HG02798 (cell line): ENCODE measurements at regions not wholly inside any gene's neighbourhood (a gene's known extent, or its start where the extent isn't known, plus 50 kb on each side); places are given as distances from the start of the nearest gene placed in this dataset.
"Not testable (repeated sequence)": the region's sequence is repeated elsewhere in the genome, so short reads cannot be mapped to it uniquely, and the experiment has no call there.

ENCODE experiments used
- ATAC-seq: cut with Tn5 transposase; IDR thresholded peaks from one replicate; pipeline ENCODE4 v1.9.1; 2021; ENCODE audit warnings: mild to moderate bottlenecking; ENCODE audit not compliant: unreplicated experiment, poor library complexity

- not testable (repeated sequence) for ATAC-seq
Observed at GRCh38 chr9:62833323-62834200, 1643.7 kb downstream of the SPATA31A7 start.

GRCh38 chr9:62837254-62837911 lies 1647.5 kb downstream of the SPATA31A7 start:
- peak; percentile 30 for ATAC-seq

- ATAC-seq, result peak; percentile 100
Observed at GRCh38 chr9:62838024-62838718, 1648.3 kb downstream of the SPATA31A7 start.

GRCh38 chr9:62839168-62839567 lies 1649.3 kb downstream of the SPATA31A7 start:
- ATAC-seq, result not testable (repeated sequence)

GRCh38 chr9:62843145-62843544 lies 1653.3 kb downstream of the SPATA31A7 start:
- not testable (repeated sequence) for ATAC-seq

GRCh38 chr9:62843706-62844290 lies 1654.0 kb downstream of the SPATA31A7 start:
- not testable (repeated sequence) for ATAC-seq

- not testable (repeated sequence) for ATAC-seq
Observed at GRCh38 chr9:62844681-62845185, 1654.9 kb downstream of the SPATA31A7 start.

- ATAC-seq, result not testable (repeated sequence)
Observed at GRCh38 chr9:62848258-62848657, 1658.4 kb downstream of the SPATA31A7 start.

GRCh38 chr9:62849991-62850390 lies 1660.2 kb downstream of the SPATA31A7 start:
- ATAC-seq, result not testable (repeated sequence)

GRCh38 chr9:62857280-62857679 lies 1667.4 kb downstream of the SPATA31A7 start:
- ATAC-seq, result not testable (repeated sequence)

- not testable (repeated sequence) for ATAC-seq
Observed at GRCh38 chr9:62858240-62858639, 1668.4 kb downstream of the SPATA31A7 start.

- not testable (repeated sequence) for ATAC-seq
Observed at GRCh38 chr9:62860939-62861860, 1671.4 kb downstream of the SPATA31A7 start.

- not testable (repeated sequence) for ATAC-seq
Observed at GRCh38 chr9:62862180-62862579, 1672.3 kb downstream of the SPATA31A7 start.

GRCh38 chr9:62863319-62863718 lies 1673.5 kb downstream of the SPATA31A7 start:
- not testable (repeated sequence) for ATAC-seq

- ATAC-seq, result not testable (repeated sequence)
Observed at GRCh38 chr9:62863867-62864266, 1674.0 kb downstream of the SPATA31A7 start.

GRCh38 chr9:62864481-62865469 lies 1674.9 kb downstream of the SPATA31A7 start:
- not testable (repeated sequence) for ATAC-seq

- not testable (repeated sequence) for ATAC-seq
Observed at GRCh38 chr9:62869061-62869460, 1679.2 kb downstream of the SPATA31A7 start.

- not testable (repeated sequence) for ATAC-seq
Observed at GRCh38 chr9:62871765-62872164, 1681.9 kb downstream of the SPATA31A7 start.
